ENCODE measurements at regions not wholly inside any gene's neighbourhood (a gene's known extent, or its start where the extent isn't known, plus 50 kb on each side); places are given as distances from the start of the nearest gene placed in this dataset.

DNA sequence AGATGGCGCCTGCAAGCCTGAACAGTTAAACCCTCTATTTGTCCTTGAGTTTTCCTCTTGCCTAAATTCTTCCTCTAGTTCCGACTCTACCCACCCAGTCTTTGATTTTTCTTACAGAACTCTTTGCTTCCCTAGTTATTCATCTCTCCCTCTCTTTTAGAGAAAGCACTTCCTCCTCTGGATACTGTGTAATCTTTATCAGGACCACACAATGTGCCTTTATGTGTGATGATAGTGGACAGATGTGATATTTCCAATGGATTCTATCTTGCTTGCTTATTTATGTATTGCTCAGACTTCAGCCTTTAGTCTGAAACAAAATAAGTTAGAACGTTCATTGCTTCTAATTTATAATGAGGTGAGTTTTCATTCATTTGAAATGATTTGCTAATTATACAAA is 79.5 kb upstream of the CAV2 start:
- DNase-seq (ENCODE audit: low read depth in 2 of 2): no peak

DNA sequence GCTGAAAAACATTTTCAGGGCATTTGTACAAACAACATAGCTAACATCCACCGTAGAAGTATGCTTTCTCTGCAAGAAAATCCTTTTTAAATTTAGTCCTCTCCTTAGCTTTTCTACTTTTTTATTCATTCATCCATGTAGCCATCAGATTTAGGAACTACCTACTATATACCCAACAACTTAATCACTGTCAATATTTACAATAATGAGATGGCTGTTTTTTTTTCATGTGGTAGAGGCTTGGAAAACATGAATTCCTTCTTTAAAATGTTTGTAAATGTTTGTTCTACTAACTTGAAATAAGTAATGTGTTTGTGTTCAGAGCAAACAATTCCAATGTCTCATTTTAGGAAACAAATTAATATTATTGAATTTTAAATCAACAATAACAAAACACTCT is 78.2 kb upstream of the CAV2 start:
- no peak for DNase-seq (ENCODE audit: low read depth in 2 of 2)

- DNase-seq (ENCODE audit: low read depth in 2 of 2): no peak
These were observed 76.9 kb upstream of the CAV2 start for GRCh38 chr7:116422683-116423082.

DNA sequence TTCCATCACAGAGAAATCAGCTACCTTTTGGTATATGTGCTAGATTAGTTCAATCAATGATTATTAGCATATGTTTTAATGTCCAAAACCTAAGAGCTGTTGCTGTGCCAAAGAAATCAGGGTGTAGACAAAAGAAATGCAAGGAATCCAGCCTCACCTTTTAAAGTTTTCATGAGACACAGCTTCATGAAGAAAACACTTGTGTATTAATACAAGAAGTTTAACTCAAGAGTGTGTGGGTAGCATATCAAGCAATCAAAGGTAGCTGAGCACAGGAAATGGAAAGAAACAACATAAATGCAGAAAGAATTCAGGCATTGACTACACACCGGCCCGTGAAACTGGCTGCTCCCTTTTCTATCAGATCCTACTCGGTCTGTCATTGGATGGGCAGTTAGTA is 76.0 kb upstream of the CAV2 start:
- no peak for DNase-seq (ENCODE audit: low read depth in 2 of 2)

DNA sequence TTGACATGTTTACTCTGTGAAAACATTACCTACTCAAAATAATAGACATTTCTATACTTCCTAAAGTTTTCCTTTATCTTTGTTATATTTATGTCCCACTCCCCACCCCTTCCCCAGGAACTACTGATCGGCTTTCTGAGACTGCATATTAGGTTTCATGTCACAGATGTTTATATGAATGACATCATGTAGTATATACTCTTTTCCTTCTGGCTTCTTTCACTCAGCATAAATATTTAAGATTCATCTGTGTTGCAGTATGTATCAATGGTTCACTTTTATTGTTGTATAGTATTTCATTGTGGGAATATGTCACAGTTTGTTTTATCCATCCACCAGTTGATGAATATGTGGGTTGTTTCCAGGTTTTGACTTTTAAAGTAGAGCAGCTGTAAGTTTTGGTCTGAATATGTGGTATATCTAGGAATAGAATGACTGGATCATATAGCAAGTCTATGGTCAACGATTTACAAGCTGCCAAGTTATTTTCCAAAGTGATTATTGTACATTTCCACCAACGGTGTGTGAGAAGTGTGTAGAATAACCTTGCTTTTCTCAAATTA is 73.8 kb upstream of the CAV2 start:
- no peak for DNase-seq (ENCODE audit: low read depth in 2 of 2)

DNA sequence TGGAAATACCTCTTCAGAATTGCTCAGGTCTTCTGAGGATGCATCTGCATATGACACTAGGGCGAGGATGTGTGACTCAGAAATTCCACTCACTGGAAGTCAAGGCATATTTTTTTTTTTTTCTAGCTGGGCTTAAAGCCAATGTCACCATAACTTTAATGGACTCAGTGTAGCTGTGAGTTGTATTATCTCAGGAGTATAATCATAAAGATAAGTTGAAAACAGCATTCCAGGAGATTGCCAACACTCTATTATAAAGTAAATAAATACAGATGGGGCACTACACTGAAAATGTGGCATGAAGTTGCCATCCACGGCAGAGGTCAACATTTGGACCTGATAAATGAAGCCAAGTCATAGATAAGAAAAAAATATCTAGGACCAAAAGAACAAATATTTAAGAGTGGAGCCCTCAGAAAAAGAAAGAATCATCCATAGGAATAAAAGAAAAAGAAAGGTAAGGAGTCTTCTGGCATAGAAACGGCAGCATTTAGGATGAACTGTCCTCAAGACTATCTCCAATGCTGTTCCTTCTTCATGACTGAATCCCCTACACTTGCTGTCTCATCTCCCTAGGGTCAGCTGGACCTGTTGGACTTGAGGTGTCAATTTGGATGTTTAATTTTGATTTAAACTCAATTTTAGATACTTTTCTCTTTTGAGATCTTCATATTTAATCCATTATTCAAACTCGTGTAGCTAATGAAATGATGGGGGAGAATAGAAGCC is 72.9 kb upstream of the CAV2 start:
- peak in 1 of 2 donors; percentile 1 for DNase-seq (ENCODE audit: low read depth in 2 of 2)

- DNase-seq (ENCODE audit: low read depth in 2 of 2): no peak
These were observed 69.4 kb upstream of the CAV2 start for GRCh38 chr7:116429986-116430619.

DNA sequence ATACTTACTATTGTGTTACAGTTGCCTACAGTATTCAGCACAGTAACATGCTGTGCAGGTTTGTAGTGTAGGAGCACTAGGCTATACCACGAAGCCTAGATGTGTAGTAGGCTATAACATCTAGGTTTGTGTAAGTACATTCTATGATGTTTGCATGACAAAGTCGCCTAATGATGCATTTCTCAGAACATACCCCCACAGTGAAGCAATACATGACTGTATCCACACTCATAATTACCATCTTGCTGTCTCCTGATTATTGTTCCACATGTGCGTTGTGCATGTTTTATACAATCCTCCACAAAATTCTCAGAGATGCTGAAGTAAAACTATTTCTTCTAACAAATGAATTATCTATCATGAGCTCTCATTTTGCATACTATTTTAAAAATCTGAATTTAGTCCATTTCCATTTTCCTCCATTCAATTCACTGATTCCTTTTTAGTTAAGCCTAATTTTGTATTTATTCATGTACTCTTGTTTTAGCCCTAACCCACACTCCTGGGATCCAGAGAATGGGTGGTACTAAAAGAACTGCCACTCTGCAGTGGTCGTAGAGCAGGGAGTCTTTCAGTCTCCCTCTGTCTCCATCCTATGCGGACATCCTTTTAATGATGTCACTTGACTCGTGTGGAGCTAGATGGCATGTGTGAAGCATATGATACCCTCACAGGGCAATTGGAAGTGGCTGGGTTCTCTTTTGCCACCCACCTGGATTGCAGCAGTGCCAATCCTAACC is 67.6 kb upstream of the CAV2 start:
- DNase-seq (ENCODE audit: low read depth in 2 of 2): no peak

DNA sequence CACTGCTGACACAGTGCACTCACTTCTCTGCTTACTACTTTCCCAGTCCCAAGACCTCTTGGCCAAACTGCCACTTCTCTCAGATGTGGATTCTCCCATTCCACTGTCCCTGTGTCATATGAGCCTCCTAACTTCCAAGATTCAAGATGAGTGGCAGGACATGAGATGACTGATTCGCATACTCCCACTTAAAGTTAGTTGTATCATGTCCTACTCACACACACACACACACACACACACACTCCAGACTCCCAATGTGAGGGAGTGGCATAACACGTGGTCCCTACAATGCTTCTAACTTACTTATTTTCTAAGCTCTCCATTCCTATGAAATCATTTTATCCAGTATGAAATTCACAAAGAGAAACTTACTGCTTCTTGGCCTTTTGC is 67.0 kb upstream of the CAV2 start:
- DNase-seq (ENCODE audit: low read depth in 2 of 2): no peak

- DNase-seq (ENCODE audit: low read depth in 2 of 2): no peak
These were observed 66.3 kb upstream of the CAV2 start for GRCh38 chr7:116433246-116433645.

- DNase-seq (ENCODE audit: low read depth in 2 of 2): no peak
These were observed 64.7 kb upstream of the CAV2 start for GRCh38 chr7:116434820-116435341.

- DNase-seq (ENCODE audit: low read depth in 2 of 2): no peak
These were observed 63.2 kb upstream of the CAV2 start for GRCh38 chr7:116436305-116436826.

GRCh38 chr7:116438267-116438666 is 61.3 kb upstream of the CAV2 start:
- DNase-seq (ENCODE audit: low read depth in 2 of 2): no peak

GRCh38 chr7:116439005-116439404 is 60.5 kb upstream of the CAV2 start:
- DNase-seq (ENCODE audit: low read depth in 2 of 2): no peak

DNA sequence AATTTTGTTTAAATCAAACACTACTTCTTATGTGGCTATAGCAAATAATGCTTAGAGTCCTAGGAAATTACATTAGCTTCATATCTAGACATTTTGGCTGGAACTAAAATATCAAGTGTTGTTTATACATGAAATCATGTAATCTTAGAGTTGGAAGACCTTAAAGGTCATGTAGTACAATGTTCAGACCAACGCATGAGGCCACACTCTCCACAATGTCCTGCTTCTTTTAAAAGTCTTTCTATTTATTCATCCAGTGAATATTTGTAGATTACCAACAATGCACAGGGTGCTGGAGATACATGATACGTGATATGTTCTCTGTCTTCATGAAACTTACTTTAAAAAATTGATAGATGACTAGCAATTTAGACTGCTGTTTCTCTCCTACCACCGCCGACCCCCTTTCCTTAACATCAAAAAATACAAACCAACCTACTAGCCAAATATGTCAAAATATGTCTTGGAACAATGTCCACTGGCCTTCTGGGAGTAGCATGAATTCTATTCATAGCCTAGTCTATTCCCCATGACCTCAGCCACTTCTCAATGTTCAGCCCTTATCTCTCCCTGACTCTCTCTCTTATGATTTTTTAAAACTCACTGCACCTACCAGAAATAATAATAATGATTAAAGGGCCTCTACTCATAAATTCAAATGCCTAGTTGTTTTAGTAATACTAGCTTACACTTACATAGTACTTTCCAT is 59.5 kb upstream of the CAV2 start:
- no peak for DNase-seq (ENCODE audit: low read depth in 2 of 2)

DNA sequence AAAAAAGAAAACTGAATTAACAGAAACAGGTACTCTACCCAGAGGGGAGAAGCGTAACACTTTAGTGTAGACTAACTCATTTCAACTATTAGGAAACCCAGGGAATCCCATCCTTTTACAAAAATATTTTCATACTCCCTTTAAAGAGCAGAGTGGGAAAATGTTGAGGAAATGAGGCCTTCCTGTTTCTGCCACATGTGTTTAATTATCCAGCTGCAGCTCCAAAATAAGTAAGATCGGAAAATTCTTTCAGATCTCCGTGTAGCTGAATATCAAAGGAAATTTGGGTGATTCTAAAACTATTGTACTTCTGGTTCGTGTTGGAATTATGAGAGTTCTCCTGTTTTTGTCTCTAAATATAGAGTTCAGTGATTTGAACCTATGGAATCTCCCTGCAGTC is 58.0 kb upstream of the CAV2 start:
- DNase-seq (ENCODE audit: low read depth in 2 of 2): no peak

DNA sequence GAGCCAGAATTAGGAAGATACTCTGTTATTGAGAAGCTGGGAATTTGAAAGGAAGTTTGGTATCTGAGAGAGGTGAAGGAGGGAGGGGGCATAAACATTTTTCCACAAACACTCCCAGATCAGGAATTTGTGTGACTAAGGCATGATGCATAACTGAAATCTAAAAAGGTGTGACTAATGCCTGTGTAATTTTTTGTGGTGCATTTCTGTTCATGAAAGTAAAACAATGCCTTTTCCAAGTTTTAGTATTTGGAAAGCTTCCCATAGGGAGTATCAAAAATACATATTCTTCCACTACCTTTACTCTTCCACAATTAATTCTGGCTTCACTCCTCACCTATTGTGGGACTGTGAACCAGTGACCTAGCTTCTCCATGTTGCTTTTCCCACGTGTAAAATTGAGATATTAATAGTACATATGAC is 56.4 kb upstream of the CAV2 start:
- DNase-seq (ENCODE audit: low read depth in 2 of 2): no peak

DNA sequence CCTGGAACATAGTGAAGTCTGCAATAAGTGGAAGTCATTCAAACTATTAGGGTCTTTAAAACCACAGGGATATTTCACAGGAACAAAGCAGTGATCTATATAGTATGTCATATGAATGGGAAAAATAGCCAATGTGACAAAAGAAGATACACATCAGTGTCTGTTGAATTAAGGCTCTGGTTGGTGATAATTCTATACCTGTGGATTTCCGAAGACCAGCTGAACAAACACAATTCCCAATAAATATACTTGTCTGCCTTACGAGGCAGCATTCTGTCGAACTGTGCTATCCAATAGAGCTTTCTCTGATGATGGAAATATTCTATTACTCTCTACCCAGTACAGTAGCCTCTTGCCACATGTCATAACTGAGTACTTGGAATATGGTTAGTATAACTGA is 55.9 kb upstream of the CAV2 start:
- DNase-seq (ENCODE audit: low read depth in 2 of 2): no peak

DNA sequence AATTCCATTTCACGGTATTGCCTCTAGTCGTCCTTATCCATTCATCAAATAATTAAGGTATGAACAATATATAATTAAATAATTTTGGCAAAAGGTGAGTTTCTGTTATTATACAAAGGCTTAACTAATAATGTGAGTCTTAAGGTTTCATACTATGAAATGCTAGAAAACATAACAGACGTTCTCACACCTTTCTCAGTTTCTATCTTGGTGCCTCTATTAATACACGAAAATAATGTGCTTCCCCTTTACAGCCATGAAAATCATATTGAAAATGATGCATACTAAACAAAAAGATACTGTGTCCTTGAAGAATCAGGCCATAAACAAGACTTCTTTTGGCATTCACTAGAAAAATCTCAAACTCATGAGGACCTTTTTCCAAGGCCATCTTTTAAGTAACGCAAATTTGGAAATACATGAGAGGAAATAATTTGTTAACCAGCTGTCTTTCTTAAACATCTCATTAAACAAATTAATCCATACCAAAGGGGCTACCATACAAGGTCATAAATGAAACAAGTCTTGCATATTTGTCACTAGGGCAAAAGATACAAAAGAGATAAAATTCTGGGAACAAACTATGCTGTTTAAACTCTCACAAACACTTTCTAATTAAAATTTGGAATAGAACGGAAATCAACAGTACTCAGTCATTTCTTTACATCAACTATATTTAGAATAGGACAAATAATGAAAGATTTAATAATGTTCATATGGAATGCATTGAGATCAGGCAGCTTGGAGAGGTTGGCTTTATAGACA is 53.9 kb upstream of the CAV2 start:
- no peak for DNase-seq (ENCODE audit: low read depth in 2 of 2)

DNA sequence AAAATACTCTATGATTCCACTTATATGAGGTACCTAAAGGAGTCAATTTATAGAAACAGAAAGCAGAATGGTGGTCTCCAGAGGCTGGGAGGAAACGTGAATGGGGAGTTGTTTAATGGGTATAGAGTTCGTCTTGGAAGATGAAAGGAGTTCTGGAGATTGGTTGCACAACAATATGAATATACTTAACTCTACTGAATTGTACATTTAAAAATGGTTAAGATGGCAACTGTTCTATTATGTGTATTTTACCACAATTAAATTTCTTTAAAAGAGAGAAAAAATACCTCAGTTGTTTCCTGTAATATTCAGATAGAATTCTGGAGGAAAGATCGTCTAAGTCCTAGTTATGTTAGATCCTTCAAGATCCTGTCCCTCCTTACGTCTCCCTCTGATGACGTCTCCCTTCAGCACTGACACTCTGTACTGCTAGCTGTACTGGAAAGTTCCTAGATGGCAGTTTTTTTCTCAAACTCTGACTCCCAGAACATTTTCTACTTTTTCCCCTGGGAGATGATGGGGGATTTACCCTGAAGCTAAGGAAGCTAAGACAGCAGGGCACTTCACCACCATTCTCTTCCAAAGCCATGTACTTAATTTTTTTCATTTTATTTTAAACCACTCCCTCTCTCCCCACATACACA is 53.2 kb upstream of the CAV2 start:
- no peak for DNase-seq (ENCODE audit: low read depth in 2 of 2)

Measured in stimulated activated CD8-positive, alpha-beta memory T cell treated with anti-CD3 and anti-CD28 coated beads, Interleukin-15, amount 100 ng/mL, for 48 hours (primary cell).